H4 (cell line): ENCODE measurements at regions not wholly inside any gene's neighbourhood (a gene's known extent, or its start where the extent isn't known, plus 50 kb on each side); places are given as distances from the start of the nearest gene placed in this dataset.

Source experiments
- DNase-seq: peaks from one replicate; pipeline ENCODE4 v3.0.0-alpha.2; 2015; ENCODE audit warnings: low spot score

- peak; percentile 77 for DNase-seq
These were observed 228.8 kb downstream of the CDH11 start for GRCh38 chr16:64892835-64893785.

GRCh38 chr16:64889446-64889845 lies 232.4 kb downstream of the CDH11 start:
- DNase-seq, result no peak

- no peak for DNase-seq
These were observed 234.2 kb downstream of the CDH11 start for GRCh38 chr16:64887651-64888050.

- DNase-seq, result no peak
These were observed 239.6 kb downstream of the CDH11 start for GRCh38 chr16:64882078-64882784.

- no peak for DNase-seq
These were observed 240.9 kb downstream of the CDH11 start for GRCh38 chr16:64880994-64881393.

- DNase-seq, result no peak
These were observed 241.9 kb downstream of the CDH11 start for GRCh38 chr16:64880006-64880405.

- no peak for DNase-seq
These were observed 242.9 kb downstream of the CDH11 start for GRCh38 chr16:64878940-64879339.

- DNase-seq, result no peak
These were observed 249.8 kb downstream of the CDH11 start for GRCh38 chr16:64872101-64872500.

GRCh38 chr16:64870859-64871258 lies 251.0 kb downstream of the CDH11 start:
- no peak for DNase-seq

- DNase-seq, result no peak
These were observed 252.1 kb downstream of the CDH11 start for GRCh38 chr16:64869781-64870180.

GRCh38 chr16:64866021-64866420 lies 255.8 kb downstream of the CDH11 start:
- DNase-seq, result no peak

GRCh38 chr16:64865069-64865696 lies 256.7 kb downstream of the CDH11 start:
- no peak for DNase-seq

- DNase-seq, result peak; percentile 84
These were observed 257.5 kb downstream of the CDH11 start for GRCh38 chr16:64864232-64864809.

GRCh38 chr16:64858076-64858475 lies 263.8 kb downstream of the CDH11 start:
- DNase-seq, result no peak

- no peak for DNase-seq
These were observed 264.5 kb downstream of the CDH11 start for GRCh38 chr16:64857411-64857810.

- DNase-seq, result no peak
These were observed 268.3 kb downstream of the CDH11 start for GRCh38 chr16:64853551-64853950.

- no peak for DNase-seq
These were observed 274.9 kb downstream of the CDH11 start for GRCh38 chr16:64846966-64847365.

- DNase-seq, result no peak
These were observed 276.8 kb downstream of the CDH11 start for GRCh38 chr16:64845071-64845470.

GRCh38 chr16:64841482-64841881 lies 280.4 kb downstream of the CDH11 start:
- DNase-seq, result no peak

GRCh38 chr16:64841071-64841470 lies 280.8 kb downstream of the CDH11 start:
- no peak for DNase-seq

GRCh38 chr16:64830653-64831052 lies 291.2 kb downstream of the CDH11 start:
- DNase-seq, result peak; percentile 31

GRCh38 chr16:64829678-64830077 lies 292.2 kb downstream of the CDH11 start:
- no peak for DNase-seq
